ENCODE measurements at regions not wholly inside any gene's neighbourhood (a gene's known extent, or its start where the extent isn't known, plus 50 kb on each side); places are given as distances from the start of the nearest gene placed in this dataset.

DNA sequence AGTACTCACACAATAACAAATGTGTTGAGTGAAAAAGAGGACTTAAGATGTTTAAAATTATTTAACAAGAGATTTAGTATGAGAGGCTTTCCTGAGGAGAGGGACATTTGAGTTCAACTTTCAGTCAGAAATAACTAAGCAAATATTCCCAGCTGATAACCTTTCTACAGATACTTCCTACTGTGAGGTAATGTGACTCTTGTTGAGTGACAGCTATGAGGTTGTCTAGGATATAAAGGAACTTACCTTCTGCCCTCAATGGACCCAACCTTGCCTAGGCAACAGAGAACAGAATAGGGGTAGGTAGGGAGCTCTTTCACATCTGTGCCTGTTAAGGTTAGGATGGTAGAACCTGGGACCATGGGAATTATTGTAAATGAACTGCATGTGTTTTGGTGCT is 54.7 kb downstream of the GLUD2 start:
- H3K27ac ChIP-seq = no peak overlapping the region
- ATAC-seq = no peak

DNA sequence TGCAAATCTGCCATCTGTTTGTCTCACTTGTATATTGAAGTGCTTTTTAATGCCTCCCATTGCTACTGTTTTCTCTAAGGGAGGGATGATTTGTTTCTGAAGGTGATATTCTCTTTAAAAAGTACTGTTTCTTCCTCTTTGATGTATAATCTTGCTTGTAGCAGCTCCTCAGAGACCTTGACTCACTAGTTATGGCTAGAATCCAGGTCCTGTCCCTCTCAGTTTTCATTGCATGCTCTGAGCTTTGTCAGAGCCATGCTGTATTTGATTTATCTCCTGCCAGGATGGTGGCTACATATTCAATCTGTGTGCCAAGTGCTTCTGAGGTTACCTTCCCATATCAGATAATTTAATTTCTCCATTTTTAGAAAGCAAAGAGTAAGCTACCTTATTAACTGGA is 56.0 kb downstream of the GLUD2 start:
- H3K4me3 ChIP-seq = no peak overlapping the region
- no peak for TF ChIP-seq EP300 (IDR thresholded peaks at IDR 0.05)
- TF ChIP-seq, protein P1, sequence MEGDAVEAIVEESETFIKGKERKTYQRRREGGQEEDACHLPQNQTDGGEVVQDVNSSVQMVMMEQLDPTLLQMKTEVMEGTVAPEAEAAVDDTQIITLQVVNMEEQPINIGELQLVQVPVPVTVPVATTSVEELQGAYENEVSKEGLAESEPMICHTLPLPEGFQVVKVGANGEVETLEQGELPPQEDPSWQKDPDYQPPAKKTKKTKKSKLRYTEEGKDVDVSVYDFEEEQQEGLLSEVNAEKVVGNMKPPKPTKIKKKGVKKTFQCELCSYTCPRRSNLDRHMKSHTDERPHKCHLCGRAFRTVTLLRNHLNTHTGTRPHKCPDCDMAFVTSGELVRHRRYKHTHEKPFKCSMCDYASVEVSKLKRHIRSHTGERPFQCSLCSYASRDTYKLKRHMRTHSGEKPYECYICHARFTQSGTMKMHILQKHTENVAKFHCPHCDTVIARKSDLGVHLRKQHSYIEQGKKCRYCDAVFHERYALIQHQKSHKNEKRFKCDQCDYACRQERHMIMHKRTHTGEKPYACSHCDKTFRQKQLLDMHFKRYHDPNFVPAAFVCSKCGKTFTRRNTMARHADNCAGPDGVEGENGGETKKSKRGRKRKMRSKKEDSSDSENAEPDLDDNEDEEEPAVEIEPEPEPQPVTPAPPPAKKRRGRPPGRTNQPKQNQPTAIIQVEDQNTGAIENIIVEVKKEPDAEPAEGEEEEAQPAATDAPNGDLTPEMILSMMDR (IDR thresholded peaks at IDR 0.05) = no peak
- TF ChIP-seq POLR2AphosphoS5 (IDR thresholded peaks at IDR 0.05) = no peak
- no peak for TF ChIP-seq POLR2A (IDR thresholded peaks at IDR 0.05)
- no peaks in the 10 kb centered on the region for H3K36me3 ChIP-seq
- no peaks in the 10 kb centered on the region for H3K9me3 ChIP-seq
- ATAC-seq = no peak
- H3K27me3 ChIP-seq = no peaks in the 10 kb centered on the region
- H3K27ac ChIP-seq = no peak overlapping the region
- no peaks in the 10 kb centered on the region for H3K4me1 ChIP-seq

More for the DNA sequence above, 54.7 kb downstream of the GLUD2 start:
- TF ChIP-seq POLR2A (IDR thresholded peaks at IDR 0.05) (no peak), EP300 (IDR thresholded peaks at IDR 0.05) (no peak), POLR2AphosphoS5 (IDR thresholded peaks at IDR 0.05) (no peak)
- TF ChIP-seq, protein P1 (IDR thresholded peaks at IDR 0.05) = no peak
- Histone ChIP-seq H3K4me3 (no peak overlapping the region), H3K36me3 (no peaks in the 10 kb centered on the region), H3K27me3 (no peaks in the 10 kb centered on the region), H3K9me3 (no peaks in the 10 kb centered on the region), H3K4me1 (no peaks in the 10 kb centered on the region)

DNA sequence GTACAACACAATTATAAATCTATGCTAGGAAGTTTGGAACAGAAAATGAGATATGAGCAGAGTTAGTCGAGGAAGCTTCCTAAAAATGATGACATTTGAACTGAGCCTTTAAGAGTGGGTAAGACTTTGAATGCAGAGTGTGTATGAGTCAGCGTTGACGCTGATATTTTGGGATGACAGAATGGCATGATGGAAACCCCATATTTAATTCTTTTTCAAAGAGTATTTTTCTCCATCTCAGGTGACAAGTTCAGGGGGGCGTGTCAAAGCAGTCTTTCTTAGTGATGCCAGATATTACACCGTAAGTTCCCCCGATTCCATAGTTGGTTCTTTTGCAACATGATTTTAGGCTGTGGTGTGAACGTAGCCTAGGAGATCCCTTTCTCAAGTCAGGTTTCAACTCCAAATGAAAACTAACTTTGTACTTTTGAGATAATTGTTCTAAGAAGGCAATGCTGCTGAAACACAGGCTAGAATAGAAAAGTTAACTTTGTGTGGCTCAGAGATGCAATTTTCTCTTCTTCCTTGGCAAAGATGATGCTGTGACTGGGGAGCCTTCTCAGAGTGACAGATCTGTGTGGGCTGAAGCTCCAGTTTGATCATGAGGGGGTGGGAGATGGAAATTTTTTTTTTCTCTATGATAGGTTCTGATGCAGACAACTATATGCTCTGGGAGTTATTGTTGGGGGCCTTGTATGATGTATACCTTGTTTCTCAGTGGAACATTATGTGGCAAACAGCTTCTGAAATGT is 59.2 kb downstream of the GLUD2 start:
- no peak for TF ChIP-seq POLR2AphosphoS5 (IDR thresholded peaks at IDR 0.05)
- TF ChIP-seq, protein P1 (IDR thresholded peaks at IDR 0.05) = no peak
- no peak for TF ChIP-seq EP300 (IDR thresholded peaks at IDR 0.05)
- no peak for TF ChIP-seq POLR2A (IDR thresholded peaks at IDR 0.05)
- ATAC-seq = no peak
- Histone ChIP-seq H3K4me3 (no peak overlapping the region), H3K36me3 (no peaks in the 10 kb centered on the region), H3K9me3 (no peaks in the 10 kb centered on the region), H3K4me1 (no peaks in the 10 kb centered on the region), H3K27me3 (no peaks in the 10 kb centered on the region), H3K27ac (no peak overlapping the region)
- WGBS, 2 donors (ENCODE audit: low coverage in 1 of 2) = 64 to 100% methylated on average over 4 to 5 of the region's 7 CpGs

DNA sequence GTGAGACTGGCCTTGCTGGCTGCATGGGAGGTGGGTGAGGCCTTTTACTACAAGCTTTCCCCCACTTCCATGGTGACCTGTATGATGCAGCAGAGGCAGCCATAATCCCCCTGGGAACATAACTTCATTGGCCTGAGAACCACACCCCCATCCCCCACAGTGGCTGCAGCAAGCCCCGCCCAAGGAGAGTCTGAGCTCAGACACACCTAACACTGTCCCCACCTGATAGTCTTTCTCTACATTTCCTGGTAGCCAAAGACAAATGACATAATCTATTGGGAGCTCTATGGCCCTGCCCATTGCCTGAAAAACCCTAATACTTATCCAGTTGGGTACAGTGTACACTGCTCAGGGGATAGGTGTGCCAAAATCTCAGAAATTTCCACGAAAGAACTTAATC is 62.6 kb downstream of the GLUD2 start:
- TF ChIP-seq POLR2AphosphoS5 (IDR thresholded peaks at IDR 0.05) = no peak
- TF ChIP-seq, protein P1 (IDR thresholded peaks at IDR 0.05) = no peak

DNA sequence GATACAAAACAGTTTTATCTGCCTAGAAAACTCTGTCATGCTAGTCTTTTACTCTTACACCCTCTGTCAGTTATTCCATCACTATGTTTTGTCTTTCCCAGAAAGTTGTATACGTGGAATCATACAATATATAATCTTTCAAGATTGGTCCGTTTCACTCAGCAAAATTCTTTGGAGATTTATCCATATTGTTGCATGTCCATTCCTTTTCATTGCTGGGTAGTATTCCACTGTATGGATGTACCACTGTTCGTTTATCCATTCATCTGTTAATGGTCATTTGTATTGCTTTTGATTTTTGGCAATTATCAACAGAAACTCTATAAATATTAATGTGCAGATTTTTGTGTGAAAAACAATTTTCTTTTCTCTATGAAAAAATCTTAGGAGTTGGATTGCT is 63.1 kb downstream of the GLUD2 start:
- 85 to 100% methylated on average over 3 of the region's 3 CpGs for WGBS, 2 donors (ENCODE audit: low coverage in 1 of 2)

More for the DNA sequence above, 62.6 kb downstream of the GLUD2 start:
- WGBS, 2 donors (ENCODE audit: low coverage in 1 of 2) = no CpG with 5 or more reads among the region's 2 CpGs
- Histone ChIP-seq H3K4me1 (no peaks in the 10 kb centered on the region), H3K4me3 (no peak overlapping the region), H3K9me3 (no peaks in the 10 kb centered on the region), H3K27ac (no peak overlapping the region), H3K27me3 (no peaks in the 10 kb centered on the region), H3K36me3 (no peaks in the 10 kb centered on the region)
- no peak for ATAC-seq

More for the DNA sequence above, 63.1 kb downstream of the GLUD2 start:
- Histone ChIP-seq H3K27ac (no peak overlapping the region), H3K27me3 (no peaks in the 10 kb centered on the region), H3K9me3 (no peaks in the 10 kb centered on the region), H3K4me1 (no peaks in the 10 kb centered on the region), H3K4me3 (no peak overlapping the region), H3K36me3 (no peaks in the 10 kb centered on the region)
- ATAC-seq = no peak
- TF ChIP-seq POLR2AphosphoS5 (IDR thresholded peaks at IDR 0.05) (no peak), EP300 (IDR thresholded peaks at IDR 0.05) (no peak), POLR2A (IDR thresholded peaks at IDR 0.05) (no peak)
- TF ChIP-seq, protein P1 (IDR thresholded peaks at IDR 0.05) = no peak
